D721Med (cell line): ENCODE measurements at regions not wholly inside any gene's neighbourhood (a gene's known extent, or its start where the extent isn't known, plus 50 kb on each side); places are given as distances from the start of the nearest gene placed in this dataset.
A peak's percentile ranks its signal among the peaks of the same experiment; 100 is the strongest.

Experiments used
- DNase-seq: peaks from one replicate; pipeline ENCODE4 v3.0.0; 2011; ENCODE audit warnings: low spot score; ENCODE audit not compliant: insufficient read length
- FAIRE-seq: peaks from 2 replicates; lab custom pipeline; 2011; peaks lifted over from hg19 to GRCh38; lab: Jason Lieb, UNC
- CTCF ChIP-seq: IDR thresholded peaks from 2 replicates; pipeline ENCODE4 v1.5.1; 2012; ENCODE audit warnings: mild to moderate bottlenecking, control low read depth; ENCODE audit not compliant: insufficient read depth; ENCODE audit errors: missing control alignments

GRCh38 chr4:155609455-155610059 is 57.1 kb upstream of the GUCY1A1 start:
- DNase-seq: no peak
- peak; percentile 64 for FAIRE-seq
- TF ChIP-seq CTCF: no peak

- FAIRE-seq (no peak), DNase-seq (no peak)
- TF ChIP-seq CTCF: no peak
Measured at GRCh38 chr4:155608225-155608885, 58.3 kb upstream of the GUCY1A1 start.

- FAIRE-seq (no peak), DNase-seq (no peak)
- TF ChIP-seq CTCF: no peak
Measured at GRCh38 chr4:155607481-155607880, 59.2 kb upstream of the GUCY1A1 start.

- TF ChIP-seq CTCF: no peak
- DNase-seq: no peak
- no peak for FAIRE-seq
Measured at GRCh38 chr4:155604718-155605626, 61.7 kb upstream of the GUCY1A1 start.

GRCh38 chr4:155603360-155603891 is 63.2 kb upstream of the GUCY1A1 start:
- DNase-seq (no peak), FAIRE-seq (no peak)
- no peak for TF ChIP-seq CTCF

GRCh38 chr4:155602351-155603140 is 64.1 kb upstream of the GUCY1A1 start:
- TF ChIP-seq CTCF: no peak
- DNase-seq: no peak
- FAIRE-seq: no peak
